COR-L47 (cell line): ENCODE measurements at regions not wholly inside any gene's neighbourhood (a gene's known extent, or its start where the extent isn't known, plus 50 kb on each side); places are given as distances from the start of the nearest gene placed in this dataset.

ENCODE experiments used
- DNase-seq: peaks from one replicate; lab custom pipeline; 2025; lab: John Stamatoyannopoulos, UW

GRCh38 chr7:96410126-96410839, 88.4 kb upstream of the SLC25A13 start:
- no peak for DNase-seq

- DNase-seq = no peak
These were observed 87.0 kb upstream of the SLC25A13 start for GRCh38 chr7:96408881-96409280.

GRCh38 chr7:96407427-96407826, 85.5 kb upstream of the SLC25A13 start:
- DNase-seq = no peak

- DNase-seq = no peak
These were observed 81.0 kb upstream of the SLC25A13 start for GRCh38 chr7:96402913-96403312.

- no peak for DNase-seq
These were observed 79.3 kb upstream of the SLC25A13 start for GRCh38 chr7:96401200-96401599.

- no peak for DNase-seq
These were observed 78.6 kb upstream of the SLC25A13 start for GRCh38 chr7:96400518-96400917.

GRCh38 chr7:96400001-96400400, 78.1 kb upstream of the SLC25A13 start:
- DNase-seq = no peak

- DNase-seq = no peak
These were observed 76.2 kb upstream of the SLC25A13 start for GRCh38 chr7:96397936-96398598.

GRCh38 chr7:96388620-96389383, 66.9 kb upstream of the SLC25A13 start:
- DNase-seq = no peak

GRCh38 chr7:96388166-96388565, 66.3 kb upstream of the SLC25A13 start:
- no peak for DNase-seq

GRCh38 chr7:96380111-96380512, 58.2 kb upstream of the SLC25A13 start:
- DNase-seq = no peak

- no peak for DNase-seq
These were observed 55.5 kb upstream of the SLC25A13 start for GRCh38 chr7:96377399-96377798.
